WTC11 (cell line): ENCODE measurements at regions not wholly inside any gene's neighbourhood (a gene's known extent, or its start where the extent isn't known, plus 50 kb on each side); places are given as distances from the start of the nearest gene placed in this dataset.

Experiments used
- ATAC-seq: fragments of 200-7000 bp; cut with Tn5 transposase; 2 replicates; pipeline ENCODE4 v1.10.0; 2021; ENCODE audit warnings: mild to moderate bottlenecking, moderate library complexity
- CTCF ChIA-PET: fragments of 300-600 bp; sonication (Branson Sonifier 250); formaldehyde crosslinking; loops from one replicate; lab custom pipeline; 2021; ENCODE audit warnings: antibody characterized with exemption; lab: Charles Lee
- POLR2A ChIA-PET: fragments of 350-600 bp; sonication (Branson Sonifier 250); formaldehyde crosslinking; loops from one replicate; lab custom pipeline; 2021; ENCODE audit warnings: antibody characterized with exemption; lab: Charles Lee
- DNase-seq: peaks from one replicate; pipeline ENCODE4 v3.0.0; 2021; ENCODE audit warnings: low spot score
- H3K27ac Mint-ChIP-seq: 2 replicates; pipeline ENCODE4 v1.8.0; 2021; ENCODE audit warnings: mixed read lengths
- H3K27me3 Mint-ChIP-seq: 2 replicates; pipeline ENCODE4 v1.8.0; 2021; ENCODE audit warnings: low read depth, mild to moderate bottlenecking, moderate library complexity, mixed read lengths
- H3K36me3 Mint-ChIP-seq: 2 replicates; pipeline ENCODE4 v1.8.0; 2021; ENCODE audit warnings: mixed read lengths
- H3K4me1 Mint-ChIP-seq: 2 replicates; pipeline ENCODE4 v1.8.0; 2022; ENCODE audit warnings: mixed read lengths
- H3K4me3 Mint-ChIP-seq: 2 replicates; pipeline ENCODE4 v1.8.0; 2021; ENCODE audit warnings: mild to moderate bottlenecking, moderate library complexity, mixed read lengths
- H3K9me3 Mint-ChIP-seq: 2 replicates; pipeline ENCODE4 v1.8.0; 2021; ENCODE audit warnings: mixed read lengths
- AFF4 ChIP-seq: sonication (generic); formaldehyde crosslinking; IDR thresholded peaks from 2 replicates; pipeline ENCODE4 v1.8.1; 2023; ENCODE audit warnings: mild to moderate bottlenecking, missing genetic modification reagents, borderline replicate concordance
- ATF6 ChIP-seq: sonication (generic); formaldehyde crosslinking; IDR thresholded peaks from 2 replicates; pipeline ENCODE4 v1.8.1; 2023; ENCODE audit warnings: mild to moderate bottlenecking, missing genetic modification reagents
- CTCF ChIP-seq: fragments of 200-600 bp; IDR thresholded peaks from 2 replicates; pipeline ENCODE4 v1.8.0; 2022; ENCODE audit warnings: antibody characterized with exemption
- FOXJ3 ChIP-seq: sonication (generic); formaldehyde crosslinking; IDR thresholded peaks from 2 replicates; pipeline ENCODE4 v1.9.0; 2021; ENCODE audit warnings: missing genetic modification reagents, mild to moderate bottlenecking, borderline replicate concordance
- FOXP1 ChIP-seq: sonication (generic); formaldehyde crosslinking; IDR thresholded peaks from 2 replicates; pipeline ENCODE4 v1.8.0; 2022; ENCODE audit warnings: missing genetic modification reagents, mild to moderate bottlenecking, moderate library complexity, borderline replicate concordance
- GABPB1 ChIP-seq: sonication (generic); formaldehyde crosslinking; IDR thresholded peaks from 2 replicates; pipeline ENCODE4 v1.8.1; 2023; ENCODE audit warnings: mild to moderate bottlenecking, missing genetic modification reagents
- GTF2I ChIP-seq: fragments of 250-450 bp; sonication (Bioruptor Pico); conservative IDR thresholded peaks from 2 replicates; pipeline ENCODE4 v1.4.0; 2021; ENCODE audit warnings: mild to moderate bottlenecking
- HMGA2 ChIP-seq: fragments of 250-450 bp; sonication (Bioruptor Pico); IDR thresholded peaks from 2 replicates; pipeline ENCODE4 v1.4.0; 2021; ENCODE audit warnings: mild to moderate bottlenecking, moderate library complexity
- IRF1 ChIP-seq: sonication (generic); formaldehyde crosslinking; IDR thresholded peaks from 2 replicates; pipeline ENCODE4 v1.8.0; 2023; ENCODE audit warnings: missing genetic modification reagents
- KAT7 ChIP-seq: sonication (generic); formaldehyde crosslinking; IDR thresholded peaks from 2 replicates; pipeline ENCODE4 v1.8.1; 2023; ENCODE audit warnings: missing genetic modification reagents, mild to moderate bottlenecking, borderline replicate concordance
- MYBL2 ChIP-seq: sonication (generic); formaldehyde crosslinking; IDR thresholded peaks from 2 replicates; pipeline ENCODE4 v1.8.1; 2023; ENCODE audit warnings: mild to moderate bottlenecking, moderate library complexity, missing genetic modification reagents
- NFATC4 ChIP-seq: fragments of 250-450 bp; sonication (Bioruptor Pico); IDR thresholded peaks from 2 replicates; pipeline ENCODE4 v1.9.0; 2021; ENCODE audit warnings: mild to moderate bottlenecking
- PRDM15 ChIP-seq: sonication (generic); formaldehyde crosslinking; IDR thresholded peaks from 2 replicates; pipeline ENCODE4 v1.8.0; 2022; ENCODE audit warnings: missing genetic modification reagents
- RELA ChIP-seq: sonication (generic); formaldehyde crosslinking; IDR thresholded peaks from 2 replicates; pipeline ENCODE4 v1.8.1; 2022; ENCODE audit warnings: missing genetic modification reagents, mild to moderate bottlenecking, borderline replicate concordance
- SOX15 ChIP-seq: fragments of 250-450 bp; sonication (Bioruptor Pico); IDR thresholded peaks from 2 replicates; pipeline ENCODE4 v1.9.0; 2021; ENCODE audit warnings: mild to moderate bottlenecking
- TP53 ChIP-seq: sonication (generic); formaldehyde crosslinking; IDR thresholded peaks from 2 replicates; pipeline ENCODE4 v1.8.1; 2023; ENCODE audit warnings: mild to moderate bottlenecking, missing genetic modification reagents
- ZBTB43 ChIP-seq: sonication (generic); formaldehyde crosslinking; IDR thresholded peaks from 2 replicates; pipeline ENCODE4 v1.8.1; 2023; ENCODE audit warnings: mild to moderate bottlenecking, missing genetic modification reagents

GRCh38 chr4:8771258-8771590 lies 100.4 kb downstream of the HMX1 start:
- no peaks in the 10 kb centered on the region for H3K9me3 Mint-ChIP-seq
- ATAC-seq, result peak; percentile 43
- ChIA-PET CTCF (interaction anchor here (0.6 to 1.7 kb wide), 5 partner anchors 11 to 85 kb away, joined by 3 to 14 read pairs (median 5); no protein-coding TSS in a partner anchor), POLR2A (interaction anchor here (0.6 kb wide), 1 partner anchor 120 kb away, joined by 3 read pairs; no protein-coding TSS in a partner anchor)
- H3K4me3 Mint-ChIP-seq, result no peak overlapping the region
- peaks cover 8% of the 10 kb centered on the region for H3K4me1 Mint-ChIP-seq
- no peaks in the 10 kb centered on the region for H3K36me3 Mint-ChIP-seq
- H3K27me3 Mint-ChIP-seq, result no peaks in the 10 kb centered on the region; the same call in 1 of the 2 replicates
- no peak for DNase-seq
- no peak overlapping the region for H3K27ac Mint-ChIP-seq
- TF ChIP-seq ZBTB43 (no peak), IRF1 (CRISPR knock-in tag) (no peak), TP53 (CRISPR knock-in tag) (no peak), KAT7 (CRISPR knock-in tag) (no peak), MYBL2 (CRISPR knock-in tag) (no peak), NFATC4 (CRISPR knock-in tag) (no peak), CTCF (no peak), ATF6 (CRISPR knock-in tag) (no peak), FOXP1 (no peak), GTF2I (CRISPR knock-in tag) (no peak)

- DNase-seq (no peak), ATAC-seq (peak; percentile 17; the same call in 1 of the 2 replicates)
- TF ChIP-seq ZBTB43 (no peak), SOX15 (CRISPR knock-in tag) (no peak), GABPB1 (no peak), PRDM15 (CRISPR knock-in tag) (no peak), FOXJ3 (CRISPR knock-in tag) (no peak), AFF4 (CRISPR knock-in tag) (no peak), HMGA2 (CRISPR knock-in tag) (no peak), RELA (CRISPR knock-in tag) (no peak)
- peak overlapping the region; percentile 8; the same call in 1 of the 2 replicates for H3K27ac Mint-ChIP-seq
- no peak overlapping the region for H3K4me3 Mint-ChIP-seq
- H3K27me3 Mint-ChIP-seq, result no peaks in the 10 kb centered on the region; the same call in 1 of the 2 replicates
- CTCF ChIA-PET, result interaction anchor here (0.6 to 1.6 kb wide), 3 partner anchors 11 to 82 kb away, joined by 3 to 14 read pairs (median 3); no protein-coding TSS in a partner anchor
- no peaks in the 10 kb centered on the region for H3K9me3 Mint-ChIP-seq
- POLR2A ChIA-PET, result interaction anchor here (0.5 to 0.6 kb wide), 2 partner anchors 77 to 120 kb away, joined by 3 read pairs; no protein-coding TSS in a partner anchor
- H3K4me1 Mint-ChIP-seq, result peaks cover 8% of the 10 kb centered on the region
- H3K36me3 Mint-ChIP-seq, result no peaks in the 10 kb centered on the region
Measured at GRCh38 chr4:8770518-8771257, 101.0 kb downstream of the HMX1 start.
